Loucy (cell line): ENCODE measurements at regions not wholly inside any gene's neighbourhood (a gene's known extent, or its start where the extent isn't known, plus 50 kb on each side); places are given as distances from the start of the nearest gene placed in this dataset.

ENCODE experiments used
- CTCF ChIP-seq: fragments of 200-600 bp; sonication (generic); conservative IDR thresholded peaks from 2 replicates; pipeline ENCODE4 v1.5.1; 2014; ENCODE audit warnings: mild to moderate bottlenecking, antibody characterized with exemption, low read length
- EZH2phosphoT487 ChIP-seq: fragments of 200-600 bp; IDR thresholded peaks from 2 replicates; pipeline ENCODE4 v1.6.1; 2018; ENCODE audit warnings: antibody characterized with exemption, mild to moderate bottlenecking, moderate library complexity, borderline replicate concordance

GRCh38 chr5:10125116-10125515 is 124.6 kb downstream of the ATPSCKMT start:
- no peak for TF ChIP-seq CTCF
- TF ChIP-seq EZH2phosphoT487 = no peak
